ENCODE measurements at regions not wholly inside any gene's neighbourhood (a gene's known extent, or its start where the extent isn't known, plus 50 kb on each side); places are given as distances from the start of the nearest gene placed in this dataset.

DNA sequence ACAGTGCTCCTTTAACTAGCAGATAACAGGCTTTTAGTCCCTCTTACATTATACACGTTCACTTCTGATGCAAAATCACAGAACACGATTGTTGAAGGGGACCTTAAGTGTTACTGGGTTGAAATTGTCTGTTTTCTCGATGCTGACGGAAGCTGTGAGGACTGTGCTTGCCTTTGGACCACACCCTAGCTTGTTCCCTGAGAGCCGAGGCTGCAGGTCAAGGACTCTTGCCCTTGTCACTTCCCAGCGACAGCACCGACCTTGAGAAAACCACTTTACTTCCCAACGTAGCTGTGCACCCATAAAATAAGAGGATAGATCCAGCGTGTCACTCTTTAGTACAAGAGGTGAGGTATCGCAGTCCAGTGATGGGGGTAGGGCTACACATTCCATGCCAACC is 701.0 kb downstream of the DCDC2C start:
- H3K36me3 Mint-ChIP-seq: no peaks in the 10 kb centered on the region

DNA sequence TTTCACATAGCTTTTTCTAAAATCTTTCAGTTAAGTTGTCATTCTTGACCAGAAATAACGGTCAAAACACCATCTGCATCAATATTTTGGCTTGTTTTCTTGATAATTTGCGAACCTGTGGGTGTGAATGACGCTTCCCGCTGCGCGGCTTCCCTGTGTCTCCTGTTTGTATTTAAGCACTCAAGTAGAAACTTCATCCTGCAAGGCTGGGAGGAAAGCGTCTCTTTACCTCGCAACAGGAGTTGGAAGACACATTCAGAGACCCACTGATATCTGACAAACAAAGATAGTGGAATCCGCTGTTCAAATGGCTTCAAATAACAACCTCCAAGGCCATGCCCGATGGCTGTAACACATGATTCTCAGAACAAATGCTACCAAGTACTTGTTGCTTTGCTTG is 704.9 kb downstream of the DCDC2C start:
- Histone ChIP-seq H3K27me3 (ENCODE audit: control insufficient read depth, insufficient read depth, low read length) (no peaks in the 10 kb centered on the region), H3K4me3 (ENCODE audit: low read depth, low read length) (no peak overlapping the region), H3K36me3 (ENCODE audit: control insufficient read depth, insufficient read depth, low read length) (no peaks in the 10 kb centered on the region), H3K9me3 (ENCODE audit: control insufficient read depth in 2 of 2, low read length in 2 of 2) (peaks cover 5 to 6% of the 10 kb centered on the region in 2 experiments), H3K4me1 (ENCODE audit: control insufficient read depth, insufficient read depth, low read length, poor library complexity, severe bottlenecking) (no peaks in the 10 kb centered on the region), H3K27ac (ENCODE audit: insufficient read depth, low read length, poor library complexity, severe bottlenecking) (no peak overlapping the region)
- DNase-seq (no peak), ATAC-seq (ENCODE audit: low read depth in 2 of 2) (no peak)
- no peak overlapping the region for H3K4me3 Mint-ChIP-seq
- no peaks in the 10 kb centered on the region for H3K36me3 Mint-ChIP-seq
- no peak overlapping the region for H3K27ac Mint-ChIP-seq
- H3K9me3 Mint-ChIP-seq: peaks cover 0 to 37% (median 10%) of the 10 kb centered on the region in 7 donors
- no peaks in the 10 kb centered on the region for H3K27me3 Mint-ChIP-seq
- no peaks in the 10 kb centered on the region for H3K4me1 Mint-ChIP-seq

More for the DNA sequence above, 701.0 kb downstream of the DCDC2C start:
- ATAC-seq (ENCODE audit: low read depth in 2 of 2) (no peak), DNase-seq (no peak)
- peaks cover under 1 to 33% (median 8%) of the 10 kb centered on the region in 7 donors for H3K9me3 Mint-ChIP-seq
- H3K4me1 Mint-ChIP-seq: no peaks in the 10 kb centered on the region
- Histone ChIP-seq H3K4me1 (ENCODE audit: control insufficient read depth, insufficient read depth, low read length, poor library complexity, severe bottlenecking) (no peaks in the 10 kb centered on the region), H3K36me3 (ENCODE audit: control insufficient read depth, insufficient read depth, low read length) (no peaks in the 10 kb centered on the region), H3K27ac (ENCODE audit: insufficient read depth, low read length, poor library complexity, severe bottlenecking) (no peak overlapping the region), H3K4me3 (ENCODE audit: low read depth, low read length) (no peak overlapping the region), H3K27me3 (ENCODE audit: control insufficient read depth, insufficient read depth, low read length) (no peaks in the 10 kb centered on the region), H3K9me3 (ENCODE audit: control insufficient read depth in 2 of 2, low read length in 2 of 2) (peaks cover 6 to 11% of the 10 kb centered on the region in 2 experiments)
- H3K27ac Mint-ChIP-seq: no peak overlapping the region
- no peaks in the 10 kb centered on the region for H3K27me3 Mint-ChIP-seq
- H3K4me3 Mint-ChIP-seq: no peak overlapping the region

DNA sequence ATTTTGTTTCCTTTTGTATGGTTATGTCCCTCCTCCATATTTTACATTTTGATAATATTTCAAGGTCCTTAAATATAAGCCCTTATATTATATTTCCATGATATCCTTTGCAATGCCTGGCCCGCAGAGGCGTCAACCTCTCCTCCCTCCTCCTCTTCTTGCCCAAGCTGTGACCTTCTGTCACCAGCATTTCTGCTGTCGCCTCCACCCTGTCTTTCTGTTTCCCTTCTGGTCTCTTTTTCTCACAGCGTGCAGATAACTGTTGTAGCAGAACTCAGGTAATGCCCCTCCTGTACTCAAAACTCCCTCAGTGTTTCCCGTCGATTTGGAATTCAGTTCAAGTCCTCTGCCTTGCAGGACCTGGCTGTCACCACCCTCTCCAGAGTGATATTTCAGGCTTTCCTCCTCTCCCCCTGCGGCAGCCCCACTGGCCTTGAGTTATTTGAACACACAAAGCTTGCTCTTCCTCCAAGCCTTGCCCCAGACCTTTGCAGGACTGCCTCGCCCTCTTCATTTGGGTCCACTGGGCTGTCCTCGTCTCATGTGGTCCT is 709.3 kb downstream of the DCDC2C start:
- H3K4me1 Mint-ChIP-seq: no peaks in the 10 kb centered on the region
- no peak for ATAC-seq (ENCODE audit: low read depth in 2 of 2)

DNA sequence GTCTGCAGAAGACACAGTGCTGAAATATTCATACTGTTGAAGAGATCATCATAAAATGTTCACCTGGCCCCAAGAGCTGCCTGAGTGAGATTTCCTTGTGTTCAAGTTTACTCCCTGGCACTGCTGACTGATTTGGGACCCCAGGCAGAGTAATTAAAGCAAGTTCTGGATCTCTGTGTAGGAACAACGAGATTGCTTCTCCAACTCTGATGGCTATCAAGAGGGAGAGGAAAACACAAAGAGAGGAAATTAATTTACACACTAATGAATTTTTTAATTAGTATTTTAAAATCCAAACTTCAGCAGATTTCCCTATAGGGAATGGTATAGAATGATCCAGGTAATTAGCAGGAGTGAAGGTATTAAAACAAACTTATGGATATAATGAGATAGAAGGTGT is 711.8 kb downstream of the DCDC2C start:
- no peaks in the 10 kb centered on the region for H3K9me3 ChIP-seq (ENCODE audit: control insufficient read depth in 2 of 2, low read length in 2 of 2)
- no peaks in the 10 kb centered on the region for H3K4me1 ChIP-seq (ENCODE audit: control insufficient read depth, insufficient read depth, low read length, poor library complexity, severe bottlenecking)
- H3K27me3 ChIP-seq (ENCODE audit: control insufficient read depth, insufficient read depth, low read length): no peaks in the 10 kb centered on the region
- Mint-ChIP-seq H3K36me3 (no peaks in the 10 kb centered on the region), H3K9me3 (peaks cover 0 to 36% (median 8%) of the 10 kb centered on the region in 7 donors), H3K27me3 (no peaks in the 10 kb centered on the region), H3K4me1 (no peaks in the 10 kb centered on the region), H3K4me3 (no peak overlapping the region), H3K27ac (no peak overlapping the region)
- no peak overlapping the region for H3K27ac ChIP-seq (ENCODE audit: insufficient read depth, low read length, poor library complexity, severe bottlenecking)
- ATAC-seq (ENCODE audit: low read depth in 2 of 2) (no peak), DNase-seq (no peak)
- no peaks in the 10 kb centered on the region for H3K36me3 ChIP-seq (ENCODE audit: control insufficient read depth, insufficient read depth, low read length)
- H3K4me3 ChIP-seq (ENCODE audit: low read depth, low read length): no peak overlapping the region

More for the DNA sequence above, 709.3 kb downstream of the DCDC2C start:
- no peaks in the 10 kb centered on the region for H3K36me3 ChIP-seq (ENCODE audit: control insufficient read depth, insufficient read depth, low read length)
- no peaks in the 10 kb centered on the region for H3K4me1 ChIP-seq (ENCODE audit: control insufficient read depth, insufficient read depth, low read length, poor library complexity, severe bottlenecking)
- Mint-ChIP-seq H3K27ac (no peak overlapping the region), H3K4me3 (no peak overlapping the region), H3K9me3 (peaks cover 0 to 34% (median 7%) of the 10 kb centered on the region in 7 donors), H3K27me3 (no peaks in the 10 kb centered on the region), H3K36me3 (no peaks in the 10 kb centered on the region)
- peaks cover 2 to 5% of the 10 kb centered on the region in 2 experiments for H3K9me3 ChIP-seq (ENCODE audit: control insufficient read depth in 2 of 2, low read length in 2 of 2)
- DNase-seq: no peak
- H3K27me3 ChIP-seq (ENCODE audit: control insufficient read depth, insufficient read depth, low read length): no peaks in the 10 kb centered on the region
- no peak overlapping the region for H3K4me3 ChIP-seq (ENCODE audit: low read depth, low read length)
- H3K27ac ChIP-seq (ENCODE audit: insufficient read depth, low read length, poor library complexity, severe bottlenecking): no peak overlapping the region

DNA sequence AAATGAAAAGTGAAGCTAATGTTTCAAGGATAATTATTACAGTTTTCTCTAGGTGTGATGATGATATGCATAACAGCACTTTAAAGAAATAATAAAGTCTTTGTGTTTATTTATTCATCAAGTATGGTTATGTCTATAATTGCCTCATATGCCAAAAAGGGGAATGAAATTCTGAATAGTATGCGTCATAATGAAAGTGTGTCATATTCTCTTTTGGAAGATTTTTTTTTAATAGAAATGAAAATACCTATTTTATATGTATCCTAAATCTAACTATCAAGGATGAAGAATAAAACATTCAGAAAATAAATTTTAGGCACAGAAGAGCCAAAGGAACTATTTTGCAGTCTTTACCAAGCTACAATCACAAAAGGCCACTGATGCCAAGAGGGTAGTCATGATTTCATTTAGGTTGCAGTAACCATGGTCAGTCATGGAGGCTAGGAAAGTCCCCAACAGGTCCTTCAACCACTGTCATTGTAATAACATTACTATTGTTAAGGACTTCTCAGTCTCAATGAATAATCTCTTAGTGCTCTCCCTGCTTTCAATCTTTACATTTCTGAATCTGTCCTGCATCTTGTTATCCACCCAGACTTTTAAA is 712.5 kb downstream of the DCDC2C start:
- Histone ChIP-seq H3K4me3 (ENCODE audit: low read depth, low read length) (no peak overlapping the region), H3K27ac (ENCODE audit: insufficient read depth, low read length, poor library complexity, severe bottlenecking) (no peak overlapping the region), H3K4me1 (ENCODE audit: control insufficient read depth, insufficient read depth, low read length, poor library complexity, severe bottlenecking) (no peaks in the 10 kb centered on the region), H3K9me3 (ENCODE audit: control insufficient read depth in 2 of 2, low read length in 2 of 2) (peaks cover 0 to 1% of the 10 kb centered on the region in 2 experiments), H3K27me3 (ENCODE audit: control insufficient read depth, insufficient read depth, low read length) (no peaks in the 10 kb centered on the region), H3K36me3 (ENCODE audit: control insufficient read depth, insufficient read depth, low read length) (no peaks in the 10 kb centered on the region)
- H3K9me3 Mint-ChIP-seq: peaks cover 0 to 36% (median 8%) of the 10 kb centered on the region in 7 donors
- no peak overlapping the region for H3K4me3 Mint-ChIP-seq
- DNase-seq (no peak), ATAC-seq (ENCODE audit: low read depth in 2 of 2) (no peak)
- no peaks in the 10 kb centered on the region for H3K27me3 Mint-ChIP-seq
- H3K36me3 Mint-ChIP-seq: no peaks in the 10 kb centered on the region
- H3K27ac Mint-ChIP-seq: no peak overlapping the region
- no peaks in the 10 kb centered on the region for H3K4me1 Mint-ChIP-seq

DNA sequence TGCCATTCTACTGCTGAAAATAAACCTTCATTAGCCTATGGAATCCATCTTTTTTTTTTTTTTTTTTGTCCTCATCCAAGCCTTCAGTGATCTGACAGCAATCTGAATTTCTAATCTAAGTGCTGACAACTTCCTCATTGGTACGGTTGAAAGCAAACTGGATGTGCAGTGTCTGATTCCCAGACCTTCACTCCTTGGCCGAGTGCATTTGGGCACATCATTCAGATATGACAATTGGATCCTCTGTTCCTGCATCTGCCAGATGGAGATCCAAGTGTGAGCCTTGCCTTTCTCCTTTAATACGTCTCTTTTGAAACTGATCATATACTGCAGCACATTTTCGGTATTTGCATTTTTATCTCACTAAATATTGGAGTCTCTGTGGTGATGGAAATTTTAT is 713.1 kb downstream of the DCDC2C start:
- Histone ChIP-seq H3K9me3 (ENCODE audit: control insufficient read depth in 2 of 2, low read length in 2 of 2) (peaks cover 0 to 5% of the 10 kb centered on the region in 2 experiments), H3K4me3 (ENCODE audit: low read depth, low read length) (no peak overlapping the region), H3K27ac (ENCODE audit: insufficient read depth, low read length, poor library complexity, severe bottlenecking) (no peak overlapping the region), H3K27me3 (ENCODE audit: control insufficient read depth, insufficient read depth, low read length) (no peaks in the 10 kb centered on the region), H3K4me1 (ENCODE audit: control insufficient read depth, insufficient read depth, low read length, poor library complexity, severe bottlenecking) (no peaks in the 10 kb centered on the region), H3K36me3 (ENCODE audit: control insufficient read depth, insufficient read depth, low read length) (no peaks in the 10 kb centered on the region)
- Mint-ChIP-seq H3K4me3 (no peak overlapping the region), H3K27me3 (no peaks in the 10 kb centered on the region), H3K36me3 (no peaks in the 10 kb centered on the region), H3K9me3 (peaks cover 0 to 39% (median 8%) of the 10 kb centered on the region in 7 donors), H3K27ac (no peak overlapping the region), H3K4me1 (no peaks in the 10 kb centered on the region)
- DNase-seq (no peak), ATAC-seq (ENCODE audit: low read depth in 2 of 2) (no peak)

DNA sequence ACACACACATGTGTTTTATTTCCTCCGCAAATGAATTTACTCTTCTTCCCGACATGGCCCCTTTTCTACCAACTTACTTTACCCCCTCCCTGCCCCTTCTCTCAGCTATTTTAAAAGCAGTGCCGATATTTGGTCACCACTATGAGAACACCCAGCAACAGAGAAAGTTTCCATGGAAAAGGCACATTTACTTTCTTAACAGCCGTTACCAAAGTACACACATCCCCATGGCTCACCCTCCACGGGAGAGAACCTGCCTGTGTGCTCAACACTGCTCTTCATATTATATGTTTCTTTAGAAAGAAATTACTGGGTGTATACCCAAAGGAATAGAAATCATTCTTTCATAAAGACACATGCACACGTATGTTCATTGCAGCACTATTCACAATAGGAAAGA is 714.4 kb downstream of the DCDC2C start:
- no peaks in the 10 kb centered on the region for H3K36me3 Mint-ChIP-seq

DNA sequence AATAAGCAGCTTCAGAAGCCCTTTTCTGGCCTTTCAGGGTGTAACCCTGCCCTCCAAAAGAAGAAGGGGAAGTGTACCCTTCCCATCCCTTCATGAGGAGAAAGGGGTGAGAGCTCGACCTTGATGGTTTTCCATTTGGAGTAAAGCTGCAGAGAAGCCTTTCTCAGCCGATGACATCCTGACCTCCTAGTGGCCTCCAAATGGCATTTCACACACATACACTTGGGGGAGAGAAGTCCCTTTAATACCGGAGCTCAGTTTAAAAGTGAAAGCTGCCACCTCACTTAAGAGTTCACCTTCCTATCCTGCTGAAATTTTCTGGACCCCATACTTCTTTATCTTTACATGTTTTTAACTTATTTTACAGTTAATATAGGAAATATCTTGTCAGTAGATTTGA is 716.7 kb downstream of the DCDC2C start:
- ATAC-seq (ENCODE audit: low read depth in 2 of 2) (no peak), DNase-seq (no peak)
- H3K27me3 ChIP-seq (ENCODE audit: control insufficient read depth, insufficient read depth, low read length): no peaks in the 10 kb centered on the region
- no peaks in the 10 kb centered on the region for H3K4me1 Mint-ChIP-seq
- H3K4me3 ChIP-seq (ENCODE audit: low read depth, low read length): no peak overlapping the region
- H3K4me3 Mint-ChIP-seq: no peak overlapping the region
- H3K4me1 ChIP-seq (ENCODE audit: control insufficient read depth, insufficient read depth, low read length, poor library complexity, severe bottlenecking): no peaks in the 10 kb centered on the region
- no peaks in the 10 kb centered on the region for H3K36me3 ChIP-seq (ENCODE audit: control insufficient read depth, insufficient read depth, low read length)
- H3K36me3 Mint-ChIP-seq: no peaks in the 10 kb centered on the region
- H3K9me3 ChIP-seq (ENCODE audit: control insufficient read depth in 2 of 2, low read length in 2 of 2): peaks cover 0 to 5% of the 10 kb centered on the region in 2 experiments
- no peak overlapping the region for H3K27ac Mint-ChIP-seq
- no peak overlapping the region for H3K27ac ChIP-seq (ENCODE audit: insufficient read depth, low read length, poor library complexity, severe bottlenecking)
- no peaks in the 10 kb centered on the region for H3K27me3 Mint-ChIP-seq
- H3K9me3 Mint-ChIP-seq: peaks cover 5 to 27% (median 10%) of the 10 kb centered on the region in 7 donors

More for the DNA sequence above, 714.4 kb downstream of the DCDC2C start:
- H3K27ac Mint-ChIP-seq: no peak overlapping the region
- Histone ChIP-seq H3K9me3 (ENCODE audit: control insufficient read depth in 2 of 2, low read length in 2 of 2) (peaks cover 0 to 5% of the 10 kb centered on the region in 2 experiments), H3K4me1 (ENCODE audit: control insufficient read depth, insufficient read depth, low read length, poor library complexity, severe bottlenecking) (no peaks in the 10 kb centered on the region), H3K27ac (ENCODE audit: insufficient read depth, low read length, poor library complexity, severe bottlenecking) (no peak overlapping the region), H3K27me3 (ENCODE audit: control insufficient read depth, insufficient read depth, low read length) (no peaks in the 10 kb centered on the region), H3K4me3 (ENCODE audit: low read depth, low read length) (no peak overlapping the region), H3K36me3 (ENCODE audit: control insufficient read depth, insufficient read depth, low read length) (no peaks in the 10 kb centered on the region)
- H3K9me3 Mint-ChIP-seq: peaks cover 5 to 32% (median 10%) of the 10 kb centered on the region in 7 donors
- no peaks in the 10 kb centered on the region for H3K4me1 Mint-ChIP-seq
- no peak overlapping the region for H3K4me3 Mint-ChIP-seq
- DNase-seq (no peak), ATAC-seq (ENCODE audit: low read depth in 2 of 2) (no peak)
- H3K27me3 Mint-ChIP-seq: no peaks in the 10 kb centered on the region

Measured in CD4-positive, CD25-positive, alpha-beta regulatory T cell (primary cell).